Neural cell (in vitro differentiated cells): ENCODE measurements at regions not wholly inside any gene's neighbourhood (a gene's known extent, or its start where the extent isn't known, plus 50 kb on each side); places are given as distances from the start of the nearest gene placed in this dataset.

Source experiments
- H2AFZ ChIP-seq: fragments of 200-600, 300-800 bp; sonication (generic), shearing (Covaris generic); 2 replicates; pipeline ENCODE4 v1.6.0; 2014; ENCODE audit warnings: low read depth, mild to moderate bottlenecking, antibody characterized with exemption, low read length, moderate library complexity
- H3F3A ChIP-seq: fragments of 200-600 bp; shearing (Covaris generic); 2 replicates; pipeline ENCODE4 v1.6.1; 2016; ENCODE audit warnings: mild to moderate bottlenecking, moderate library complexity, mixed read lengths, antibody characterized with exemption, low read length; ENCODE audit not compliant: insufficient read depth, poor library complexity, severe bottlenecking
- H3K27ac ChIP-seq: fragments of 200-600, 300-800 bp; sonication (generic), shearing (Covaris generic); 2 replicates; pipeline ENCODE4 v1.5.1; 2014; ENCODE audit warnings: mild to moderate bottlenecking, low read length, moderate library complexity
- H3K27me3 ChIP-seq: fragments of 300-800, 200-600 bp; sonication (generic), shearing (Covaris generic); 2 replicates; pipeline ENCODE4 v1.6.0; 2014; ENCODE audit warnings: mild to moderate bottlenecking, low read depth, low read length, moderate library complexity; ENCODE audit not compliant: insufficient read depth
- H3K36me3 ChIP-seq: fragments of 300-800, 200-600 bp; sonication (generic), shearing (Covaris generic); 2 replicates; pipeline ENCODE4 v1.5.1; 2014; ENCODE audit warnings: mild to moderate bottlenecking, antibody characterized with exemption, low read length, moderate library complexity; ENCODE audit not compliant: insufficient read depth
- H3K4me2 ChIP-seq: fragments of 300-800, 200-600 bp; sonication (generic), shearing (Covaris generic); 2 replicates; pipeline ENCODE4 v1.6.0; 2014; ENCODE audit warnings: mild to moderate bottlenecking, low read length
- H3K4me3 ChIP-seq: fragments of 300-800, 200-600 bp; sonication (generic), shearing (Covaris generic); 2 replicates; pipeline ENCODE4 v1.5.1; 2014; ENCODE audit warnings: mild to moderate bottlenecking, low read length, moderate library complexity
- H3K79me2 ChIP-seq: fragments of 200-600 bp; shearing (Covaris generic); replicated peaks from 2 replicates; pipeline ENCODE4 v1.6.0; 2014; ENCODE audit warnings: mild to moderate bottlenecking, low read length, moderate library complexity; ENCODE audit not compliant: insufficient read depth
- H3K9ac ChIP-seq: fragments of 300-800, 200-600 bp; sonication (generic), shearing (Covaris generic); 2 replicates; pipeline ENCODE4 v1.6.1; 2016; ENCODE audit warnings: mild to moderate bottlenecking, low read length, mixed read lengths
- H3K9me2 ChIP-seq: fragments of 200-600 bp; shearing (Covaris generic); 2 replicates; pipeline ENCODE4 v1.6.1; 2016; ENCODE audit warnings: mild to moderate bottlenecking, low read length, mixed read lengths; ENCODE audit not compliant: insufficient read depth
- H3K9me3 ChIP-seq: fragments of 200-600, 300-800 bp; sonication (generic), shearing (Covaris generic); 2 replicates; pipeline ENCODE4 v1.6.1; 2016; ENCODE audit warnings: mild to moderate bottlenecking, mixed run types, low read length, moderate library complexity, mixed read lengths
- H4K20me1 ChIP-seq: fragments of 200-600 bp; shearing (Covaris generic); 2 replicates; pipeline ENCODE4 v1.6.1; 2016; ENCODE audit warnings: mild to moderate bottlenecking, mixed run types; ENCODE audit not compliant: insufficient read depth
- CTCF ChIP-seq: fragments of 450-650 bp; IDR thresholded peaks from 2 replicates; pipeline ENCODE4 v1.5.1; 2014; ENCODE audit warnings: antibody characterized with exemption, mild to moderate bottlenecking, moderate library complexity; ENCODE audit not compliant: poor library complexity, severe bottlenecking
- EP300 ChIP-seq: fragments of 450-650 bp; conservative IDR thresholded peaks from 2 replicates; pipeline ENCODE4 v1.6.1; 2014; ENCODE audit warnings: antibody characterized with exemption, mild to moderate bottlenecking, moderate library complexity; ENCODE audit not compliant: poor library complexity, severe bottlenecking
- EZH2 ChIP-seq: fragments of 200-600, 300-800 bp; shearing (Covaris generic), sonication (generic); IDR thresholded peaks from 2 replicates; pipeline ENCODE4 v1.6.1; 2014; ENCODE audit warnings: antibody characterized with exemption, low read length, borderline replicate concordance, mild to moderate bottlenecking; ENCODE audit not compliant: insufficient read depth, poor library complexity, severe bottlenecking
- MXI1 ChIP-seq: fragments of 450-650 bp; conservative IDR thresholded peaks from 2 replicates; pipeline ENCODE4 v1.6.1; 2014; ENCODE audit warnings: antibody characterized with exemption, mild to moderate bottlenecking; ENCODE audit not compliant: poor library complexity, severe bottlenecking
- POLR2AphosphoS5 ChIP-seq: IDR thresholded peaks from 2 replicates; pipeline ENCODE4 v1.6.1; 2012
- RAD21 ChIP-seq: fragments of 450-650 bp; conservative IDR thresholded peaks from 2 replicates; pipeline ENCODE4 v1.6.1; 2014; ENCODE audit warnings: antibody characterized with exemption, mild to moderate bottlenecking, moderate library complexity
- REST ChIP-seq: IDR thresholded peaks from 2 replicates; pipeline ENCODE4 v1.6.1; 2012; ENCODE audit warnings: borderline replicate concordance
- SMC3 ChIP-seq: fragments of 450-650 bp; conservative IDR thresholded peaks from 2 replicates; pipeline ENCODE4 v1.6.1; 2014; ENCODE audit warnings: antibody characterized with exemption, mild to moderate bottlenecking, moderate library complexity; ENCODE audit not compliant: poor library complexity
- TAF1 ChIP-seq: IDR thresholded peaks from 2 replicates; pipeline ENCODE4 v1.6.1; 2012; ENCODE audit warnings: low read depth

GRCh38 chr1:58231204-58231603 is 315.3 kb downstream of the OMA1 start:
- H3K9me3 ChIP-seq = no peaks in the 10 kb centered on the region
- H3K27ac ChIP-seq = no peak overlapping the region
- H4K20me1 ChIP-seq = no peaks in the 10 kb centered on the region
- no peak overlapping the region for H3K4me2 ChIP-seq
- H3K9ac ChIP-seq = no peak overlapping the region
- peaks cover 5% of the 10 kb centered on the region for H3F3A ChIP-seq
- H3K4me3 ChIP-seq = no peak overlapping the region
- H3K36me3 ChIP-seq = no peaks in the 10 kb centered on the region
- H3K79me2 ChIP-seq = no peaks in the 10 kb centered on the region
- no peaks in the 10 kb centered on the region for H3K9me2 ChIP-seq
- TF ChIP-seq EZH2 (no peak), RAD21 (no peak), EP300 (no peak), SMC3 (no peak), TAF1 (no peak), REST (no peak), CTCF (no peak), POLR2AphosphoS5 (no peak), MXI1 (no peak)
- H2AFZ ChIP-seq = no peak overlapping the region
- H3K27me3 ChIP-seq = no peaks in the 10 kb centered on the region

GRCh38 chr1:58227604-58228003 is 318.9 kb downstream of the OMA1 start:
- no peaks in the 10 kb centered on the region for H3F3A ChIP-seq
- H3K9ac ChIP-seq = no peak overlapping the region
- no peaks in the 10 kb centered on the region for H3K79me2 ChIP-seq
- no peak for TF ChIP-seq MXI1
- TF ChIP-seq TAF1 = no peak
- TF ChIP-seq EZH2 = no peak
- no peak for TF ChIP-seq EP300
- no peak for TF ChIP-seq CTCF
- no peak for TF ChIP-seq POLR2AphosphoS5
- no peak for TF ChIP-seq SMC3
- no peak for TF ChIP-seq REST
- TF ChIP-seq RAD21 = no peak
- no peaks in the 10 kb centered on the region for H3K9me2 ChIP-seq
- H3K4me2 ChIP-seq = no peak overlapping the region
- no peaks in the 10 kb centered on the region for H4K20me1 ChIP-seq
- H3K27ac ChIP-seq = no peak overlapping the region
- H2AFZ ChIP-seq = no peak overlapping the region
- H3K9me3 ChIP-seq = no peaks in the 10 kb centered on the region
- H3K36me3 ChIP-seq = no peaks in the 10 kb centered on the region
- no peak overlapping the region for H3K4me3 ChIP-seq
- H3K27me3 ChIP-seq = no peaks in the 10 kb centered on the region
